ENCODE measurements at regions not wholly inside any gene's neighbourhood (a gene's known extent, or its start where the extent isn't known, plus 50 kb on each side); places are given as distances from the start of the nearest gene placed in this dataset.

GRCh38 chr5:125017796-125018195, 271.4 kb upstream of the ZNF608 start:
- Histone ChIP-seq H3K36me3 (no peaks in the 10 kb centered on the region), H3K27ac (no peak overlapping the region), H3K4me1 (no peaks in the 10 kb centered on the region), H3K27me3 (no peaks in the 10 kb centered on the region), H3K9me3 (no peaks in the 10 kb centered on the region), H3K4me3 (no peak overlapping the region)
- TF ChIP-seq POLR2A (IDR thresholded peaks at IDR 0.05) (no peak), EP300 (IDR thresholded peaks at IDR 0.05) (no peak)
- TF ChIP-seq, protein P1, sequence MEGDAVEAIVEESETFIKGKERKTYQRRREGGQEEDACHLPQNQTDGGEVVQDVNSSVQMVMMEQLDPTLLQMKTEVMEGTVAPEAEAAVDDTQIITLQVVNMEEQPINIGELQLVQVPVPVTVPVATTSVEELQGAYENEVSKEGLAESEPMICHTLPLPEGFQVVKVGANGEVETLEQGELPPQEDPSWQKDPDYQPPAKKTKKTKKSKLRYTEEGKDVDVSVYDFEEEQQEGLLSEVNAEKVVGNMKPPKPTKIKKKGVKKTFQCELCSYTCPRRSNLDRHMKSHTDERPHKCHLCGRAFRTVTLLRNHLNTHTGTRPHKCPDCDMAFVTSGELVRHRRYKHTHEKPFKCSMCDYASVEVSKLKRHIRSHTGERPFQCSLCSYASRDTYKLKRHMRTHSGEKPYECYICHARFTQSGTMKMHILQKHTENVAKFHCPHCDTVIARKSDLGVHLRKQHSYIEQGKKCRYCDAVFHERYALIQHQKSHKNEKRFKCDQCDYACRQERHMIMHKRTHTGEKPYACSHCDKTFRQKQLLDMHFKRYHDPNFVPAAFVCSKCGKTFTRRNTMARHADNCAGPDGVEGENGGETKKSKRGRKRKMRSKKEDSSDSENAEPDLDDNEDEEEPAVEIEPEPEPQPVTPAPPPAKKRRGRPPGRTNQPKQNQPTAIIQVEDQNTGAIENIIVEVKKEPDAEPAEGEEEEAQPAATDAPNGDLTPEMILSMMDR (IDR thresholded peaks at IDR 0.05), result no peak
- 88 to 95% methylated on average over 1 of the region's 1 CpG for WGBS, 2 donors
- DNase-seq (ENCODE audit: low spot score in 2 of 2), result no peak

- WGBS, 2 donors, result 86 to 96% methylated on average over 6 of the region's 6 CpGs
- TF ChIP-seq EP300 (IDR thresholded peaks at IDR 0.05) (no peak), POLR2A (IDR thresholded peaks at IDR 0.05) (no peak)
- TF ChIP-seq, protein P1 (IDR thresholded peaks at IDR 0.05), result no peak
- H3K36me3 ChIP-seq, result no peaks in the 10 kb centered on the region
- no peaks in the 10 kb centered on the region for H3K9me3 ChIP-seq
- H3K27ac ChIP-seq, result no peak overlapping the region
- no peak for DNase-seq (ENCODE audit: low spot score in 2 of 2)
- H3K4me3 ChIP-seq, result no peak overlapping the region
- peaks cover 0 to 4% (median 0%) of the 10 kb centered on the region in 4 donors for H3K4me1 ChIP-seq
- H3K27me3 ChIP-seq, result no peaks in the 10 kb centered on the region
Observed at GRCh38 chr5:125023673-125024072, 277.2 kb upstream of the ZNF608 start.

DNA sequence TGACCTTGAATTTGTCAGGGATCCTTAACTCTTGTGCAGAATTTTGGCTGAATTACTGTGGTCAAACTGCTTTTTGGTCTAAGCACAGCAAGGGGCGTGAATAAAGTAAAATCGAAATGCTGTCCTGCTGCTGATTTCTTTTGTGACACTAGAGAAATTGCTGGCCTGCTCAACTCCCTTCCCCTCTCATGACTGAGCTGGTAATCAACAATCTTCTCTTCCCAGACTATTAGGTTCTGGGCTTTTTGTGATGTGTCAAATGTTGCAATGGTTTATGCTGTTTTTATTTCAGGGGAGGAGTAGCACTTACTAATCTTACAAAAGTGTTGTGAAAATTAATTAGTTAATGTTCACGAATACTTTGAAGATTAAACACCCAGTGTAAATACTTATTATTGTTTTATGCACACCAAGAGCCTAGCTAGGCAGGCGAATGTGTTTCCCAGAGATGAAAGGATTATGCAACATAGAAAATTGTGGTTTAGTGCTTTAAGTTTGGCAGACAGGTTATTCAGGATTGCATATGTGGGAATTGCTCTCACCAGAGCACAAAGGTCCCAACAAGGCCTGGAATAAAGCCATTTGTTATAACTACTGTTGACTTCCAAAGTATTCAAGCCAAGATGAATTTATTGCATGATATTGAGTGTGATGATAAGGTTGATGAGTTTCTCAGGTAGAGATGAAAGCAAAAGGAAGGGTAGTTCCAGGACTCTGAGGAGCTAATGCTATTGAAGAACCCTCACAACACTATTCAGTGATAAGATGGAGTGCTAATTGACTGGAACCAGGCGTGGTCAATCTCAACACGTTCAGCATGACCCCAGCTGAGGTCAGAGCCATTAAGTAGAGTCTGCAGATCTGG, 280.7 kb upstream of the ZNF608 start:
- peaks cover 0 to 4% (median 0%) of the 10 kb centered on the region in 4 donors for H3K4me1 ChIP-seq
- H3K9me3 ChIP-seq, result no peaks in the 10 kb centered on the region
- no peak overlapping the region for H3K27ac ChIP-seq
- DNase-seq (ENCODE audit: low spot score in 2 of 2), result no peak
- TF ChIP-seq POLR2A (IDR thresholded peaks at IDR 0.05) (no peak), EP300 (IDR thresholded peaks at IDR 0.05) (no peak)
- TF ChIP-seq, protein P1 (IDR thresholded peaks at IDR 0.05), result no peak
- no peak overlapping the region for H3K4me3 ChIP-seq
- WGBS, 2 donors, result 62 to 65% methylated on average over 6 of the region's 6 CpGs
- no peaks in the 10 kb centered on the region for H3K36me3 ChIP-seq
- no peaks in the 10 kb centered on the region for H3K27me3 ChIP-seq

GRCh38 chr5:125032286-125032685, 285.8 kb upstream of the ZNF608 start:
- Histone ChIP-seq H3K36me3 (no peaks in the 10 kb centered on the region), H3K4me1 (no peaks in the 10 kb centered on the region), H3K9me3 (no peaks in the 10 kb centered on the region), H3K27me3 (no peaks in the 10 kb centered on the region), H3K4me3 (no peak overlapping the region), H3K27ac (no peak overlapping the region)
- TF ChIP-seq EP300 (IDR thresholded peaks at IDR 0.05), result no peak
- 79 to 82% methylated on average over 3 of the region's 3 CpGs for WGBS, 2 donors
- no peak for DNase-seq (ENCODE audit: low spot score in 2 of 2)

GRCh38 chr5:125033602-125034001, 287.2 kb upstream of the ZNF608 start:
- WGBS, 2 donors, result 93 to 95% methylated on average over 2 of the region's 2 CpGs
- TF ChIP-seq EP300 (IDR thresholded peaks at IDR 0.05), result no peak
- TF ChIP-seq, protein P1 (IDR thresholded peaks at IDR 0.05), result no peak
- TF ChIP-seq POLR2A (IDR thresholded peaks at IDR 0.05), result no peak
- no peaks in the 10 kb centered on the region for H3K4me1 ChIP-seq
- H3K27me3 ChIP-seq, result no peaks in the 10 kb centered on the region
- H3K9me3 ChIP-seq, result no peaks in the 10 kb centered on the region
- no peak overlapping the region for H3K4me3 ChIP-seq
- no peak overlapping the region for H3K27ac ChIP-seq
- H3K36me3 ChIP-seq, result no peaks in the 10 kb centered on the region
- DNase-seq (ENCODE audit: low spot score in 2 of 2), result no peak

Measured in tibial nerve (tissue), 4 donors.